NB4 (cell line): ENCODE measurements at regions not wholly inside any gene's neighbourhood (a gene's known extent, or its start where the extent isn't known, plus 50 kb on each side); places are given as distances from the start of the nearest gene placed in this dataset.

Experiments used
- DNase-seq: peaks from one replicate; pipeline ENCODE4 v3.0.0; 2010; ENCODE audit warnings: low read depth
- H3K4me3 ChIP-seq: one replicate; pipeline ENCODE4 v1.5.1; 2011; ENCODE audit warnings: mild to moderate bottlenecking, low read depth, low read length, moderate library complexity
- CTCF ChIP-seq: IDR thresholded peaks from one replicate; pipeline ENCODE4 v1.5.1; 2012; ENCODE audit warnings: low read depth, low read length
- MAX ChIP-seq: IDR thresholded peaks from 2 replicates; pipeline ENCODE4 v1.6.1; 2011; ENCODE audit warnings: low read depth, low read length
- MYC ChIP-seq: IDR thresholded peaks from 2 replicates; pipeline ENCODE4 v1.6.1; 2011; ENCODE audit warnings: low read depth, low read length
- POLR2A ChIP-seq: IDR thresholded peaks from 2 replicates; pipeline ENCODE4 v1.6.1; 2011; ENCODE audit warnings: mild to moderate bottlenecking; ENCODE audit not compliant: insufficient read length; ENCODE audit errors: extremely low read depth

GRCh38 chr11:29095821-29096220, 921.0 kb downstream of the KCNA4 start:
- TF ChIP-seq MYC: no peak
- no peak for TF ChIP-seq CTCF
- no peak for TF ChIP-seq MAX
- TF ChIP-seq POLR2A: no peak
- DNase-seq: no peak
- no peak overlapping the region for H3K4me3 ChIP-seq

- DNase-seq: no peak
- no peak overlapping the region for H3K4me3 ChIP-seq
- TF ChIP-seq POLR2A (no peak), MYC (no peak), CTCF (no peak), MAX (no peak)
These were observed 923.3 kb downstream of the KCNA4 start for GRCh38 chr11:29093416-29094120.

GRCh38 chr11:29087200-29087812, 929.5 kb downstream of the KCNA4 start:
- DNase-seq: no peak
- H3K4me3 ChIP-seq: no peak overlapping the region
- TF ChIP-seq POLR2A (no peak), CTCF (no peak), MYC (no peak), MAX (no peak)

DNA sequence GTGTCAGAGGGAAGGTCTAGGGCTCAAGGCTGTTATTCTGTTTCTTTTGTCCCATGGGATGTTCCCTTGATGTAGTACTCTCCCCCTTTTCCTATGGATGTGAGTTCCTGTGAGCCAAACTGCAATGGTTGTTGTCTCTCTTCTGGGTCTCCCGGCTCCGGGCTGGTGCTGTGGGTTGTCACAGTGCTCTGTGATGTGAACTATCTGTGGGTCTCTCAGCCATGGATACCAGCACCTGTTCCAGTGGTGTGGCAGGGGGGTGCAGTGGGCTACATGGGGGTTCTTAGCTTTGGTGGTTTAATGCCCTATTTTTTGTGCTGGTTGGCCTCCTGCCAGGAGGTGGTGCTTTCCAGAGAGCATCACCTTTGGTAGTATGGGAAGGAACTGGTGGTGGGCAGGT, 941.1 kb downstream of the KCNA4 start:
- TF ChIP-seq CTCF: no peak
- TF ChIP-seq MYC: no peak
- no peak for TF ChIP-seq MAX
- no peak for TF ChIP-seq POLR2A
- no peak overlapping the region for H3K4me3 ChIP-seq
- DNase-seq: no peak

DNA sequence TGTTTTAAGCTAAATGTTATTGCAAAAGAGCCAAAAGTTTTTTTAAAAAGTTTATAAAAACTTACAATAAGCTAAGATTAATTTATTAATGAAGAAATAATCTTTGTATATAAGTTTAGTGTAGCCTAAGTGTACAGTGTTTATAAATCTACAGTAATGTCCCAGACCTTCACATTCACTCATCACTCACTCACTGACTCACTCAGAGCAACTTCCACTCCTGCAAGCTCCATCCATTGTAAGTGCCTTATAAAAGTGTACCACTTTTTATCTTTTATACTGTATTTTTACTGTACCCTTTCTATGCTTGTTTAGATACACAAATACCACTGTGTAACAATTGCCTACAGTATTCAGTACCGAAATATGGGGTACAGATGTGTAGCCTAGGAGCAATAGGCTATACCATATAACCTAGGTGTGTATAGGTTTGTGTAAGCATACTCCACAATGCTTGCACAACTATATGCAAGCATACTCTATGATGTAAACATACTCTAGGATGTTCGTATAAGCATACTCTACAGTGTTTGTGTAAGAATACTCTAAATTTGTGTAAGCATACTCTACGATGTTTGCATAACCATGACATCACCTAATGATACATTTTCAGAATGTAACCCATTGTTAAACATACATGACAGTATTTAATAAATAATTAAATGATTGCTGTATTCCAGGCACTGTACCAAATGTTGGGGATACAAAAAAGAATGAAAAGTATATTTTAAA, 953.0 kb downstream of the KCNA4 start:
- DNase-seq: no peak
- no peak for TF ChIP-seq MAX
- no peak for TF ChIP-seq POLR2A
- no peak for TF ChIP-seq CTCF
- TF ChIP-seq MYC: no peak
- H3K4me3 ChIP-seq: no peak overlapping the region
